ENCODE measurements at regions not wholly inside any gene's neighbourhood (a gene's known extent, or its start where the extent isn't known, plus 50 kb on each side); places are given as distances from the start of the nearest gene placed in this dataset.

GRCh38 chr20:21653628-21654027, 51.8 kb upstream of the PAX1 start:
- DNase-seq (ENCODE audit: low read depth) = no peak
- TF ChIP-seq, protein P1, sequence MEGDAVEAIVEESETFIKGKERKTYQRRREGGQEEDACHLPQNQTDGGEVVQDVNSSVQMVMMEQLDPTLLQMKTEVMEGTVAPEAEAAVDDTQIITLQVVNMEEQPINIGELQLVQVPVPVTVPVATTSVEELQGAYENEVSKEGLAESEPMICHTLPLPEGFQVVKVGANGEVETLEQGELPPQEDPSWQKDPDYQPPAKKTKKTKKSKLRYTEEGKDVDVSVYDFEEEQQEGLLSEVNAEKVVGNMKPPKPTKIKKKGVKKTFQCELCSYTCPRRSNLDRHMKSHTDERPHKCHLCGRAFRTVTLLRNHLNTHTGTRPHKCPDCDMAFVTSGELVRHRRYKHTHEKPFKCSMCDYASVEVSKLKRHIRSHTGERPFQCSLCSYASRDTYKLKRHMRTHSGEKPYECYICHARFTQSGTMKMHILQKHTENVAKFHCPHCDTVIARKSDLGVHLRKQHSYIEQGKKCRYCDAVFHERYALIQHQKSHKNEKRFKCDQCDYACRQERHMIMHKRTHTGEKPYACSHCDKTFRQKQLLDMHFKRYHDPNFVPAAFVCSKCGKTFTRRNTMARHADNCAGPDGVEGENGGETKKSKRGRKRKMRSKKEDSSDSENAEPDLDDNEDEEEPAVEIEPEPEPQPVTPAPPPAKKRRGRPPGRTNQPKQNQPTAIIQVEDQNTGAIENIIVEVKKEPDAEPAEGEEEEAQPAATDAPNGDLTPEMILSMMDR (IDR thresholded peaks at IDR 0.05; ENCODE audit: control insufficient read depth, extremely low read depth, insufficient read depth) = no peak
- H3K4me3 ChIP-seq (ENCODE audit: low read depth, low read length) = no peak overlapping the region

DNA sequence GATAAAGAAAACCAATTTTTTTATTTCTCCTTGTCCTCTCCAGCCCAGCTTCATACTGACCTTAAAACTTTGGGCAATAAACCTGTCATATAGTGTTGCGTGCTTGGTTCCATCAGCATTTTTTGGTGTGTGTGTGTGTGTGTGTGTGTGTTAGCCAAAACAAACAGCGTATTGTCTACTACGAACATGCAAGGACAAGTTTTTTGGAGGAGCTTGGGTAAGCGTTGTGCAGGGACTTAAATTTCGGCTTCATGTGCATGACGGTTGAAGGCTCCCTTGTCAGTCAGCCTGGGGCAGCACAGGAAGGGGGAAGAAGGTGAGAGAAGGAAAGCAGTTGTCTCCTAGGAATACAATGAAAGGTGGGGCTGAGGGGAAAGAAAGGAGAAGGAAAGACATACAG, 62.0 kb upstream of the PAX1 start:
- TF ChIP-seq, protein P1 (IDR thresholded peaks at IDR 0.05; ENCODE audit: control insufficient read depth, extremely low read depth, insufficient read depth) = no peak
- no peak for DNase-seq (ENCODE audit: low read depth)
- H3K4me3 ChIP-seq (ENCODE audit: low read depth, low read length) = no peak overlapping the region

DNA sequence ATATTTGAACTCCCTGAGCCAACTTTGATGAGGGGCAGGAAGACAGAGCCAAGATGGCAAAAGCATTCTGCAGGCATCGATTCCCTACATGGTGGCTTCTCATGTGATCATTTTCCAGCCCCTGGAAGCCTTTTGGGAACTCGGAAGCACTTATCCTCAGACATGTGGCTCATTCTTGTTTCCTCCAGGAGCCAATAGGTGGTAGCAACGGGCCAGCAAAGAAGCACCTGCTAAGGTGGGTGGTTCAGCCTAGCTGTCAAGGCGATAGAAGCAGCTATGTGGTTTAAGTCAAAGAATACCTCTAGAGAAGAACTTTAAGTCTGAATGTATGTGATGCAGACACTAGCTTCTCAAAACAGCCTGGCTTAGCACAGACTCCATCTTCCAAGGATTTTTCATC, 64.9 kb upstream of the PAX1 start:
- no peak overlapping the region for H3K4me3 ChIP-seq (ENCODE audit: low read depth, low read length)

DNA sequence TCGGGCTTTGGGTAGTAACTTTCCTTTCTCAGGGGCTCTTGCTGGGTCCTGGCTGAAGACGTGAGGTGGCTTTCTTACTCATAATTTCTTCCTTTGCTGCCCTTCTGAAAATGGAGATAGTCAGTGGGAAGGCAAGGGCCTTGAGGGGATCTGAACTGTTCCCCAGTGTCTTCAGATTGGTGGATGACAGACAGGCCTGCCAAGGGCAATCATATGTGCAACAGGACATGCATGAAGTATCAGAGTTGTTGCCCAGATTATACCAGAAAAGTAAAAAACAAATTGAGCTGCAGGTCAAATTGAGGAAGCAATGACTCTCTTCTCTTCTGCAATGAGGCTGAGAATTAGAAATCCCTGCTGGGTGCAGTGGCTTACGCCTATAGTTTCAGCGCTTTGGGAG, 71.6 kb upstream of the PAX1 start:
- no peak for DNase-seq (ENCODE audit: low read depth)
- H3K4me3 ChIP-seq (ENCODE audit: low read depth, low read length) = no peak overlapping the region
- TF ChIP-seq, protein P1 (IDR thresholded peaks at IDR 0.05; ENCODE audit: control insufficient read depth, extremely low read depth, insufficient read depth) = no peak

More for the DNA sequence above, 64.9 kb upstream of the PAX1 start:
- DNase-seq (ENCODE audit: low read depth) = no peak
- TF ChIP-seq, protein P1 (IDR thresholded peaks at IDR 0.05; ENCODE audit: control insufficient read depth, extremely low read depth, insufficient read depth) = peak; percentile 83

- DNase-seq (ENCODE audit: low read depth) = no peak
- H3K4me3 ChIP-seq (ENCODE audit: low read depth, low read length) = no peak overlapping the region
- TF ChIP-seq, protein P1 (IDR thresholded peaks at IDR 0.05; ENCODE audit: control insufficient read depth, extremely low read depth, insufficient read depth) = no peak
Measured at GRCh38 chr20:21632735-21633053, 72.8 kb upstream of the PAX1 start.

- DNase-seq (ENCODE audit: low read depth) = no peak
- TF ChIP-seq, protein P1 (IDR thresholded peaks at IDR 0.05; ENCODE audit: control insufficient read depth, extremely low read depth, insufficient read depth) = no peak
- no peak overlapping the region for H3K4me3 ChIP-seq (ENCODE audit: low read depth, low read length)
Measured at GRCh38 chr20:21632031-21632734, 73.3 kb upstream of the PAX1 start.

DNA sequence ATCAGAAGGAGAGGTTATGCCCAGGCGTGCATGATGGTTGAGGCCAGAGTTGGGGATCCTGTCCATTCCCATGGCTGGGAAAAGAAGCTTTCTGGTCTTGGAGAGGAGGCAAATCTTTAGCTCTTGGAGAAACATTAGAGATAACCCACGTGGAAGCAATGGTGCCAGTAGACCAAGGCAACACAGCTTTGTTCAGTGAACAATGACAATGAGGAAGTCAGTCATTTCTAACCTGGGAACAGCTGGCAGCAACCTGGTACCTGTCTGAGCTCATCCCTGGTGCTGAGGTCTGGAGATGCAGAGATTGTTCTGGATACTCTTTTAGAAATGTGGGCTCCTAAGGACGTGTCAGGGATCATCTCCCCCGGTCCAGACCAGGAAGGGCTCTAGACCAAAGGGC, 76.7 kb upstream of the PAX1 start:
- DNase-seq (ENCODE audit: low read depth) = no peak
- TF ChIP-seq, protein P1 (IDR thresholded peaks at IDR 0.05; ENCODE audit: control insufficient read depth, extremely low read depth, insufficient read depth) = no peak
- no peak overlapping the region for H3K4me3 ChIP-seq (ENCODE audit: low read depth, low read length)

Data from LNCaP clone FGC (cell line).